ENCODE measurements at regions not wholly inside any gene's neighbourhood (a gene's known extent, or its start where the extent isn't known, plus 50 kb on each side); places are given as distances from the start of the nearest gene placed in this dataset.

- TF ChIP-seq CTCF (IDR thresholded peaks at IDR 0.05) (no peak), POLR2A (IDR thresholded peaks at IDR 0.05) (no peak)
These were observed 1176.3 kb upstream of the TENM4 start for GRCh38 chr11:80617156-80617555.
